ENCODE measurements at regions not wholly inside any gene's neighbourhood (a gene's known extent, or its start where the extent isn't known, plus 50 kb on each side); places are given as distances from the start of the nearest gene placed in this dataset.
A peak's percentile ranks its signal among the peaks of the same experiment; 100 is the strongest.

- no peak overlapping the region for H3K9ac ChIP-seq (ENCODE audit: insufficient read depth in 1 of 2, low read depth in 2 of 2, low read length in 2 of 2)
- H3K9me3 ChIP-seq (replicated peaks; ENCODE audit: control insufficient read depth, insufficient read depth, low read depth, low read length), result no peaks in the 10 kb centered on the region
- ATAC-seq, result no peak
- no peaks in the 10 kb centered on the region for H3K9me1 ChIP-seq (ENCODE audit: control insufficient read depth, insufficient read depth, low read length)
- CTCF ChIA-PET (ENCODE audit: low intra/inter-chr PET ratio), result no interaction called here
- no peaks in the 10 kb centered on the region for H3K27me3 ChIP-seq (ENCODE audit: control insufficient read depth in 2 of 2, insufficient read depth in 2 of 2, low read length in 2 of 2)
- FAIRE-seq, result no peak
- H3K36me3 ChIP-seq (ENCODE audit: control insufficient read depth, insufficient read depth, low read length), result no peaks in the 10 kb centered on the region
- intact Hi-C loops (cut with micrococcal nuclease), result no loop called here
- H3K27ac ChIP-seq (ENCODE audit: extremely low read depth, low read depth, low read length), result no peak overlapping the region
- POLR2A ChIA-PET, result no interaction called here
- no peaks in the 10 kb centered on the region for H4K20me1 ChIP-seq (replicated peaks; ENCODE audit: control insufficient read depth, insufficient read depth, low read length)
- in situ Hi-C loops (cut with MboI), result no loop called here
- no TSS peak for BruUV-seq (replicated peaks)
- H2AFZ ChIP-seq (ENCODE audit: low read depth, low read length), result no peak overlapping the region
- no peak overlapping the region for H3K4me3 ChIP-seq
- DNase-seq (ENCODE audit: extremely low read depth in 1 of 4, low spot score in 3 of 4), result peak; percentile 3 to 24 (median 4)
- H3K4me2 ChIP-seq (ENCODE audit: insufficient read depth, low read length), result no peak overlapping the region
- 0 out of 6 replicates have a peak, but pooled peaks of 2 of the 3 experiments have one; percentile 10 to 27 for TF ChIP-seq CTCF (IDR thresholded peaks at IDR 0.05 in 2 of 3, conservative IDR thresholded peaks at IDR 0.05 in 1 of 3; ENCODE audit: insufficient read depth in 2 of 3, low read depth in 1 of 3, low read length in 3 of 3)
- no peak for TF ChIP-seq ZNF512 (tag; IDR thresholded peaks at IDR 0.05)
- peak in 1 of 2 experiments; percentile 24; a peak in 1 of 4 replicates for TF ChIP-seq RAD21 (CRISPR knock-in tag; conservative IDR thresholded peaks at IDR 0.05 in 1 of 2, IDR thresholded peaks at IDR 0.05 in 1 of 2)
- no peak for TF ChIP-seq ZNF445 (CRISPR knock-in tag; IDR thresholded peaks at IDR 0.05; ENCODE audit: low read depth)
- TF ChIP-seq ZSCAN29 (IDR thresholded peaks at IDR 0.05), result no peak
- WGBS (ENCODE audit: insufficient coverage, low coverage, missing lambda C conversion rate), result 0% methylated on average over 10 of the region's 10 CpGs
- H3K79me2 ChIP-seq (ENCODE audit: control insufficient read depth, insufficient read depth, low read length), result no peaks in the 10 kb centered on the region
- no peaks in the 10 kb centered on the region for H3K4me1 ChIP-seq (replicated peaks in 1 of 2; ENCODE audit: control insufficient read depth in 2 of 2, insufficient read depth in 2 of 2, low read length in 2 of 2)
These were observed 1729.5 kb downstream of the GRIK2 start for GRCh38 chr6:103122766-103123601.
